NCI-H82 treated with DMSO at 0.1 percent for 48 hours (cell line): ENCODE measurements at regions not wholly inside any gene's neighbourhood (a gene's known extent, or its start where the extent isn't known, plus 50 kb on each side); places are given as distances from the start of the nearest gene placed in this dataset.
"Not testable (repeated sequence)": the region's sequence is repeated elsewhere in the genome, so short reads cannot be mapped to it uniquely, and the experiment has no call there.

Source experiments
- DNase-seq: peaks from one replicate; lab custom pipeline; 2025; ENCODE audit not compliant: unreplicated experiment; lab: John Stamatoyannopoulos, UW

DNA sequence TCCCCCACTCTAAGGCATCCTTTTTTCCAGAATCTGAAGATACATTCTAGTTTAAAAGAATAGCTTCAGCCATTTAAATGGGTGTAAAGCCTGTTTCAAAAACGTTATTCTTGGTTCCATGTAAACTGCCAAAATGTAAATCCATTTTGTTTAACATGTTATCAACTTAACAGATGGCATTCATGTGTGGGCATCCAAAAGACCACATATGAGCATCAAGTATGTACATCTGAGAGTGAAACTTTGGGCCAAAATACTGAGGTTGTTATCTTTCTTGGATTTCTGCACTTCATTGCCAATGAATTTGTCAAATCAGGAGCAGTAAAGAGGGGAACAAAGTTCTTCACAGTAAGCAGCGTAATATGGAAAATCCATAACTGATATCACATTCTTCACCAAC is 395.4 kb downstream of the ZNF804A start:
- no peak for DNase-seq

DNA sequence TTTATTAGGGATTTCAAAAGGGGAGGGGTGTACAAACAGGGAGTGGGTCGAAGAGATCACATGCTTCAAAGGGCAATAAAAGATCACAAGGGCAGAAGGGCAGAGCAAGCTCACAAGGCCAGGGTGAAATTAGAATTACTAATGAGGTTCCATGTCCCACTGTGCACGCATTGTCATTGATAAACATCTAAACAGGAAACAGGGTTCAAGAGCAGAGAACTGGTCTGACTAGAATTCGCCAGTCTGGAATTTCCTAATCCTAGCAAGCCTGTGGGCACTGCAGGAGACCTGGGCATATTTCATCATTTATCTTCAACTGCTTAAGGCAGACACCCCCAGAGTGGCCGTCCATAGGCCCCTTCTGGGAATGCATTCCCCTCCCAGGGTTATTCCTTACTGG is 408.2 kb downstream of the ZNF804A start:
- DNase-seq: no peak

DNA sequence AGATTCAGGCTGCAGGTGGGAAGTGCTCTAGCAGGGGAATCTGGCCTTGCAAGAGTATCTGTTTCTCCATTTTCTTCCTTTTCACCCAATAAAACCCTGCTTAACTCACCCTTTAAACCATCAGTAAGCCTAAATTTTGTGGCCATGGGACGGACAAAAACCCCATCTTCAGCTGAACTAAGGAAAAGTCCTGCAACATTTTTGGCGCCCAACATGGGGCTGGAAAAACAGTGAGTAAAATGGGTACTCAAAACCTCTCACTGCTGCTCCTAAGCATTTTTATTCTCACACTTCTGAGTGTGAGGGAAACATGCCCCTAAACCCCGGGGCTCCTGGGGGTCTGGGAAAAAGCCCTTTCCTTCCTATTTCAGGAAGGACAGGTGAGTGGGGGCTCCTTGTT is 414.3 kb downstream of the ZNF804A start:
- DNase-seq: no peak

DNA sequence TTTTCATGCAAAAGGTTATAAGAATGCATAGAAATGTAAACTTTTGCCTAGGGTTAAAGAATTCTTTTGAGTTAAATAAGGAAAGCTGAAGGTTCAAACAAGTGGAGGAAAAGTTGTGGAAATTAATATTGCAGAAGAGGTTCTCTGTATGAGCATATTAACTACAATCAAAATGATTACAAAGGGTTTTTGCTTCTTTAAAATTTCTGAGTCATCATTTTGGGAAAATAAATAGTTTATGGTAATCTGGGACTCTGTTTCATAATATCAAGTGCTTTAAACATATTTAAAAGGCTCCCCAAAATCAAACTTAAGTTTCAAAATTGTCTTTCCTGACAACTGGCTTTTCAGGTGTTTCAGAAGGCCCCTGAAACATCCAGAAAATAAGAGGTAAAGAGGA is 415.7 kb downstream of the ZNF804A start:
- DNase-seq: no peak

DNA sequence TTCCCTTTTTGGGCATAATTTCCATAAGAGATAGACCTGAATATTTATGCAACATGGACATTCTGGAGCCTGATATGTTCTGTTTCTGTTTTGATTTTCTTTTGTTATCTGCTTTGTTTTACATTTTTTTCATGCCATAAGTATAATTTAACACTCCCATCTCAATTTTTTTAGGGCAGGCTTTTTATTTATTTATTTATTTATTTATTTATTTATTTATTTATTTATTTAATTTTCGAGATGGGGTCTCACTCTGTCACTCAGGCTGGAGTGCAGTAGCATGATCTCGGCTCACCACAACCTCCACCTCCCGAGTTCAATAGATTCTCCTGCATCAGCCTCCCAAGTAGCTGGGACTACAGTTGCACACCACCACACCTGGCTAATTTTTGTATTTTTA is 427.6 kb downstream of the ZNF804A start:
- DNase-seq: not testable (repeated sequence)

DNA sequence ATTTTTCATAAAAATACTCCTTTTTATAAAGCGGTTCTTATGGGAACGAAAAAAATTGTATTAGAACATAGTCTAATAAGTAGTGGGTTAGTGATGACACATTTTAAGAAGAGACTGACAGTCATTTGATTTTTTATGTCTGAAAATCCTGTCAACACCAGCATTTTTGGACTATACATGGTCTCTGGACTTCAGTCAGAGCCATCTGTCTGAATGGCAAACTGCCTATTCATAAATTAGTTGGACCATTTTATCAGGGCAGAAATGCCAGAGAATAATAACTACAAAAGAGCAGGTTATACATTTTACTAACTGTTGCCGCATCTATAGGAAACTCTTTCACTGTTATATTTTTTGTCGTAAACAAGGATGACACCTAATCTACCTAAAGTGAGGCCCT is 437.6 kb downstream of the ZNF804A start:
- DNase-seq: no peak

DNA sequence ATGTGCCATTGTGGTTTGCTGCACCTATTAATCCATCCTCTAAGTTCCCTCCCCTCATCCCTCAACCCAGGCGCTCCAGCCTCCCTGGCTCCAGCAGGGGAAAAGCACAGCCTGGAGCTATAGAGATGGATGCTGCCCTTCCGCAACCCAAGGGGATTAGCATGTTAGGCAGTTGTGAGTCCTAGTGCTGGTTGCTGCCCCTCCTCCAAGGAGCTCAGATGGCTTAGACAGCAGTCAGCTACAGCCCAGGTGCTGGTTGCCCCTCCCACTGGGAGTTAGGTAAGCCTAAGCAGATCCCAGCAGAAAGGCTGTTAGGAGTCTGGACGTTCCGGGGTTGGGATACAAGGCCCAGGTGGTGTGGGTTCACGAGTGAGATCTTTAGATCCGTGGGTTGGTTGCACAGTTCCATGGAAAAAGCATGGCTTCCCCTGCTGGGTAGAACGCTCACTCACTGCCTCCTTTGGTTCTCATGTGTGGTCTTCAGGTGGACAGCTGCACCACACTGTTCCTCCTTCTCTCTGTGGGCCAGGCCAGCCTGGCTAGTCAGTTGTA is 446.1 kb downstream of the ZNF804A start:
- DNase-seq: no peak

DNA sequence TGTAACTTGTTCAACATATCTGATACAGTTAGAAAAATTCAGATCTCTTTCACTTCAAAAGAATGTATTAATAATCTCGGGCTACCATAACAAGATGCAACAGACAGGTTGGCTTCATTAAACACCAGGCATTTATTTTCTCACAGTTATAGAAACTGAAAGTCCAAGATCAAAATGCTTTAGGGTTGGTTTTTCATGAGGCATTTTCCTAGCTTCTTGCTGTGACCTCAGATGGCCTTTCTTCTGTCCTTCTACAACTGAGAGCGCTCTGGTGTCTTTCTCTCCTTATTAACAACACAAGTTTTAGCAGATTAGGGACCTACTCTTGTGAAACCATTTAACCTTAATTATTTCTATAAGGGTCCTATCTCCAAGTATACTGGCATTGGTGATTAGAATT is 452.5 kb downstream of the ZNF804A start:
- DNase-seq: no peak

DNA sequence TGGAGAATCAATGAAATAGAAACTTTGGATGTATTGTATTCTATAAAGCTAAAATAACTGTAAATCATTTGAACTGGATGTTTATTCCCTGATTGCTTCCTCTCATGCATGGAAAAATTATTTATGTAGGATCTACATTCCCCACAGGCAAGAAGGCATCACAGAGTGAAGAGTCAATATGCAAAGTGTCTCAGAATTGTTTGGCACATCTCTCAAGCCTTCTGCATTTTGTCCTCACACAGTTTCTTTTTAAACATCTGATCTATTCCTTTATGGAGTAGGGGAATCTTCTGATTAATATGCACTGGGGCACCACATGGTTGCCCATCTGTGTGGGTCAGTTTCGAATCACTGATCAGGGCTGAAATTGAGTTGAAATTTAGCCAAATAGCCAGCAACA is 465.4 kb downstream of the ZNF804A start:
- DNase-seq: no peak

DNA sequence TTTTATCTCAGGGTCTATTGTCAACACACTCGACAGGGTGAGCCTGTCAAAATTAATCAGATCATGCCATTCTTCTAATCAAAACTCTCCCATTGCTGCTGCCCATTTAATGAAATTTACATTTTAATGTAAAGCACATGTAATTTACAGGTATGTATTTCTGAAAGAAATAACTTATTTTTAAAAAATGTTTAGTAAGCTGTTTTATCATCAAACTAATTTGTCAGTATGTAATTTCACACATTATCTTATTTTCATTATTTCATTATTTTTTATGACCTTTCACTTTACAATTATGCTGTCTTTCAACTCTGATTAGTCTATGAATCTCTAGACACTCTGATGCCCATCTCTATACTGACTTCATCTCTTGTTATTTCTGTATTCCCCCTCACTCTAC is 467.8 kb downstream of the ZNF804A start:
- no peak for DNase-seq

DNA sequence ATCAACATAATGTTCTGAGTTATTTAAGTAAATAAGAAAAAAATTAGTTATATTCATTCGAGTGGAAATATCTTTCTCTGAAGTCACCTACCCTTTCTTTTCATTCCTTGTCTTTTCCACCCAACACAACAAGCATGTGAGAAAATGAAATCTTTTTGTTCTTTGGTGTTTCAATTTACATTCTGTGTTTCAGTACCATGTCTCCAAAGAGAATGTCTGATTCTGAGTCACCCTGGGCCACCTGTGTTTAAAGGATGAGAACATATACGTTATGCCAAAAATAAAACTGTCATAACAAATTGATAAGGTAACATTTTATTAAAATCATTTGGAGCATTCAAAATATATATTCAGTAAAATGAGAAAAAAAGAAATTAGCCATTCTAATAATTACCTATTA is 470.8 kb downstream of the ZNF804A start:
- DNase-seq: no peak

DNA sequence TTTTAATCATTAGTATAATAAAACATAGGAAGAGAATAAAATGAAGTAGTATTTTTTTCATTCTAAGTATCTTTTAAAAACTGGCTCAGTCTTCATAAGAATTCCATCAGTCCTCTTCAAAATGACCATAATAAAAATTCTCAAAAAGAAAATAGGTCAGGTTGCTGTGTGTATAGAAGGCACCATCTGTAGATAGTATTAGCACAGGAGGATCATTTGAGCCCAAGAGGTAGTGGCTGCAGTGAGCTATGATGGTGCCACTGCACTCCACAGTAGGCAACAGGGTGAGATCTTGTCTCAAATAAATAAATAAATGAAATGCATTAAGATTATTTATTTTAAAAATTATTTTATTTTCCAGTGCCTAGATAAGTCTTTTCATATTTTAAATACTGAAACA is 475.8 kb downstream of the ZNF804A start:
- DNase-seq: no peak

DNA sequence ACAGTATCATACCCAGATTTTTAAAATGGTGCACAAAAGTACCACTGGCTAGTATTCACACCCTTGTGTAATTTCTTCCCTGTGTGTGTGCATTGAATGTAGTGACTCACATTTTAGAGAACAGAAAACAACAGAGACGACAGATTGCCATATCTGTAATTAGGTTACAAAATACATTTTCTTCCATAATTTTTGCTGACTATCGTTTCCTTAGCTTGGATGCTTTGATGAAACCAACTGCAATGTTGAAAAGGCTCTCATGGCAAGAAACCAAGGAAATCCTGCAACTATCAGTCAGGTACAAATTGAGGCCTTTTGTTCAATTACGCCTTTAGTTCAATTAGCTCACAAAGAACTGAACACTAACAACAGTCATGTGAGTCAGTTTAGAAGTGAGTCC is 484.4 kb downstream of the ZNF804A start:
- DNase-seq: no peak

DNA sequence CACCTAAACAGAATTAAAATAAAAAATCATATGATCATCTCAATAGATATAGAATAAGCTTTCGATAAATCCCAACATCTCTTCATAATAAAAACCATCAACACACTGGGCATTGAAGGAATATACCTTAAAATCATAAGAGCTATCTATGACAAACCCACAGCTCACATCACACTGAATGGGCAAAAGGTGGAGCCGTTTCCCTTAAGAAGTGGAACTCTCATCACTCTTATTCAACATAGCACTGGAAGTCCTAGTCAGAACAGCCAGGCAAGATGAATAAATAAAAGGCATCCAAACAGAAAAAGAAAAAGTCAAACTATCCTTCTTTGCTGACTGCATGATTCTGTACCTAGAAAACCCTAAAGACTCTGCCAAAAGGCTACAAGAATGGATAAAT is 510.3 kb downstream of the ZNF804A start:
- DNase-seq: no peak

DNA sequence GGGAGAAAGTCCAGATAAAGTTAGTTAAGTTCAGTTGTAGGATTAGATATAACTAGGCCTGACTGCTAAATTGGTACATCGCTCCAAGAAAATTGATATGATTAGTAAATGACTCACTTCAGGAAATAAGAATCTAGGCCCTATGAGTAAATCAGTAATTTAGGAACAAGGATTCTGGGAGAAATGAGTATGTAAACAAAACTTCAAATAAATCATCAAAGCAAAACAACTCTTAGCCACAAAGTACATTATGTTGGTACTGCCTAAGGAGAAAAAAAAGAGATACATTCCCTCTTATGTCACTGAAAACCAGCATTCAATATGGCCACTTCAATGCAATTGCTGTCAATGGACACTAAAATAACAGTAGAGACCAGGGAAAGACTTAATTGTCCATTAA is 529.1 kb downstream of the ZNF804A start:
- no peak for DNase-seq

DNA sequence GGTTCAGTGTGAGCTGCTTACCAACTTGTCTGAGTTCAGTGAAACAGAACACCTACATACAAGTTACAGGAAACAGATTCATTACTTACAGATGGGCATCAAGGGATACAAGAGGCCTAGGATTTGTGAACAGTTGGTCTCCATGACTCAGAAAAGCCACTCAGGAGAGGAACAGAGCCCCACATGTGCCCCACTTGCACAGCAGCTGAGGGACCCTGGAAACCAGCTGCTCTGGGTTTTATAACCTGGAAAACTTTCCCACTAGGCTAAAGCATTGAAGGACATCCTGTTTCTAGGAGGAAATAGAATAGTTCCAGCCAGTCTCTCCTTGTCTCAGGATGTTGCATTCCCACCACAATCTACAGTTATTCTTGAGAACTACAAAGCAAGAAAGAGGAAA is 530.0 kb downstream of the ZNF804A start:
- DNase-seq: no peak

DNA sequence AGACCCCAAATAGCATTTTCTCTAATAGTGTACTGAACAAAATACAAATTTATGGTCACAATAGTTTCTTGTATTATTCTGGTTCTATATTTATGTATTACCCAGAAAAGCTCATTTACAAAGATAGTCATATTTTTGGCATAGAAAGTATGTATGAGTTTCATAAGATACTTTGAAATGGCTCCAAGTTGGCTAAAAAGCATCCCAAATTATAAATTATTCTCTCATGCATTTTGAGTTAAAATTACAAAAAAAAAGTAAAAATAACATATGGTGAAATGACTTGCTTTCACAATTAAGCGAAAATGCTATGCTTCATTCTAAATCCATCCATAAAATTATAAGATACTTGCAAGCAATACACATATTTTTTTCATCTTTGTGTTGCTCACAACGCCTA is 530.7 kb downstream of the ZNF804A start:
- DNase-seq: no peak

DNA sequence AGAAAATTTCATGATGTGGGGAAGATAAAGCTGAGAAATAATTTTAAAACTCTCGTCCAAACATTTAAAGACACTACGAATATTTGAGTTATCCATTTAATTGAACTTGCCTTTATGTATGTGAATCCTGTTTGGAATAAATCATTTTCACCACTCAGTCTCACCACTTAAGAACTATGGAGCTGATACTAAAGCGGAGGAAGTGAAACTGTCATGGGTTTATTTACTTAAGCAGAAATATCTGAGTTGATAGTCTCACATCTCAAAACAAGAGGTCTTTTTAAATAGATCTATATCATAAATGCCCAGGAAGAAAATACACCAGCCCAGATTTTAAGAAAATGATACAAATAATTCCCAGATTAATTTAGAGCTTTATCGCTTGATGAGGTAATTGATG is 532.4 kb downstream of the ZNF804A start:
- DNase-seq: no peak

DNA sequence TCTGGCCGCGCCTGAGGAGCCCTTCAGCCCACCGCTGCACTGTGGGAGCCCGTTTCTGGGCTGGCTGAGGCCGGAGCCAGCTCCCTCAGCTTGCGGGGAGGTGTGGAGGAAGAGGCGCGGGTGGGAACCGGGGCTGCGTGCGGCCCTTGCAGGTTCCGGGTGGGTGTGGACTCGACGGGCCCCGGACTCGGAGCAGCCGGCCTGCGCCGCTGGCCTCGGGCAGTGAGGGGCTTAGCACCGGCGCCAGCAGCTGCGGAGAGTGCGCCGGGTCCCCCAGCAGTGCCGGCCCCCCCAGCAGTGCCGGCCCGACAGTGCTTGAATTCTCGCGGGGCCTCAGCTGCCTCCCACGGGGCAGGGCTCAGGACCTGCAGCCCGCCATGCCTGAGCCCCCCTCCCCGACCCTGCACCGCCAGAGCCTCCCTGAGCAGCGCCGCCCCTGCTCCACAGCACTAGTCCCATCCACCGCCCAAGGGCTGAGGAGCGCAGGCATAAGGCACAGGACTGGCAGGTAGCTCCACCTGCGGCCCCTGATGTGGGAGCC is 534.2 kb downstream of the ZNF804A start:
- no peak for DNase-seq

DNA sequence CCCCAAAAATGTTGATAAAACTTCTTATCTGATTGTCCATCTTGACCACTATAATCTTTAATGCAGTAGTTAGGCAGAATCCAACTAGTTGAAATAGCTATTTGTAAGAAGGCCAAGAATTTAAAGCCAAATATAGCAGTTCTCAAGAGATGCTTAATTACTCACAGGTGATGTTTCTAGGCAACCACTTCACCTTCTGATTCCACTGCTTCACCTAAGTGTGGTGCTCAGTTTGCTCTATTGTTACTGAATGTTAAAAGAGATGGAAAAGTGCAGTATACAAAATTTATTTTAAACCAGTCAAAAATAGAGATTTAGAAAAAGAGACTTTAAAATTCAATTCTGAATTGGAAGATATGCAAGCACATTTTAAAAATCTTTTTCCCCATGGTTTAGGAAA is 539.4 kb downstream of the ZNF804A start:
- no peak for DNase-seq

DNA sequence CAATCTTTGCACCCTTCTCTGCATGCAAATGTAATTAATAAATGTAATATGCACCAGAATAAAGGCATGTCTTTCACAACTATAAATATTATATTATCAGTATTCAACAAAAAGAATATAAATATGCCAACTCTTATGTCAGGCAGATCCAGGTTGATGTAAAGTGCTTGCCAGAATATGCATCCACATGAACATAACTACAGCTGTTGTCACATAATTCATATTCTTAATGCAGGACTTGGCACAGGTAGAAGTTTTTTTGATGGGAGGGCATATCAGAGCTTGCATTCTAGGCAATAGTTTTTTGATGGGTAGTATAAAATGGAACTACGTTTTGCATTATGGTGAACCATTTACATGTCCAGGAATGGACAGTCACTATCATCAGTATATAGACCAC is 544.3 kb downstream of the ZNF804A start:
- no peak for DNase-seq

DNA sequence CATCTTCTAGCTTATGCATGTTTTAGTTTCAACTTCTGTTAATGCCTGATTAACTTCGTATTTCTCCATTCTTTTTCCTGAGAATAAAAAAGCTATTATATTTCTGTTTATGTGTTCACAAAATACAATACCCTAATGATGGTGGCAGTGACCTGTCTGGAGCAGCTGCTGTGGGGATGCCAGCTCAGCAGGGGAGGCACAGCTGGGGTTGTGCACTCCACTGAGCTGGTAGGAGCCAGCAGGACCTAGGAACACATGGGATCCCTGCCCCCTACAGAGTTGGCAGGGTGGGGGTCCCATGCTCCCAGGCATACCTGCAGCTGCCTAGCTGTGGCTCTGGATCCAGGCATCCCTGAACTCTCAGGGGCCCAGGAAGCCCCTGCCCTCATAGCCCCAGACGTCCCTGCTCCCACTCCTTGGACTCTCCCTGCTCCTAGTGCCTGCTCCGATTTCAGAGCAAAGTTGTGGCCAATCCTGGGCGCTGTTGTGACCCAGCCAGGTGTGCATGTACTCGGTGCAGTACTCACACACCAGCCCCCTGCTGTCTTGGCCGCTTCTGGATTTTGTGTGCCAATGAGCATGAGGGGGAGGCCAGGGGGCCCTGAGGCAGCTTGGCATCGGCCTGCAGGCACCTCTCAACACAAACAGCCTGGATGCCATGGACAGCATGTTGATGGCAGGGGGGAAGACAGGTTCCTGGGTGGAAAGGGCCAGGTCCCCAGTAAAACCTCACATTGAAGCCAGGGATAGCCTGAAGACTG is 546.0 kb downstream of the ZNF804A start:
- DNase-seq: no peak
